GM19240 (cell line): ENCODE measurements at regions not wholly inside any gene's neighbourhood (a gene's known extent, or its start where the extent isn't known, plus 50 kb on each side); places are given as distances from the start of the nearest gene placed in this dataset.

ENCODE experiments used
- DNase-seq: peaks from one replicate; pipeline ENCODE4 v3.0.0; 2011; ENCODE audit warnings: low spot score; ENCODE audit not compliant: insufficient read length

GRCh38 chr3:176566757-176567156, 630.5 kb downstream of the TBL1XR1 start:
- DNase-seq = no peak

- DNase-seq = no peak
These were observed 635.0 kb downstream of the TBL1XR1 start for GRCh38 chr3:176562331-176562730.

- DNase-seq = no peak
These were observed 635.5 kb downstream of the TBL1XR1 start for GRCh38 chr3:176561826-176562225.

- DNase-seq = no peak
These were observed 642.3 kb downstream of the TBL1XR1 start for GRCh38 chr3:176554791-176555654.

- DNase-seq = no peak
These were observed 643.0 kb downstream of the TBL1XR1 start for GRCh38 chr3:176554264-176554663.

- no peak for DNase-seq
These were observed 670.3 kb downstream of the TBL1XR1 start for GRCh38 chr3:176526942-176527341.

GRCh38 chr3:176526225-176526624, 671.1 kb downstream of the TBL1XR1 start:
- DNase-seq = no peak

- no peak for DNase-seq
These were observed 674.2 kb downstream of the TBL1XR1 start for GRCh38 chr3:176523114-176523513.

GRCh38 chr3:176522436-176522835, 674.8 kb downstream of the TBL1XR1 start:
- DNase-seq = no peak

GRCh38 chr3:176521531-176522175, 675.6 kb downstream of the TBL1XR1 start:
- no peak for DNase-seq

- DNase-seq = no peak
These were observed 683.0 kb downstream of the TBL1XR1 start for GRCh38 chr3:176514297-176514696.

GRCh38 chr3:176513604-176514003, 683.7 kb downstream of the TBL1XR1 start:
- DNase-seq = no peak

GRCh38 chr3:176512037-176512436, 685.2 kb downstream of the TBL1XR1 start:
- DNase-seq = no peak

GRCh38 chr3:176510097-176510496, 687.2 kb downstream of the TBL1XR1 start:
- DNase-seq = no peak

GRCh38 chr3:176505878-176506621, 691.2 kb downstream of the TBL1XR1 start:
- no peak for DNase-seq

GRCh38 chr3:176491084-176491483, 706.2 kb downstream of the TBL1XR1 start:
- DNase-seq = no peak

GRCh38 chr3:176490357-176490756, 706.9 kb downstream of the TBL1XR1 start:
- no peak for DNase-seq

GRCh38 chr3:176479248-176479647, 718.0 kb downstream of the TBL1XR1 start:
- DNase-seq = no peak

GRCh38 chr3:176469694-176470205, 727.5 kb downstream of the TBL1XR1 start:
- no peak for DNase-seq

GRCh38 chr3:176463610-176464009, 733.7 kb downstream of the TBL1XR1 start:
- no peak for DNase-seq

GRCh38 chr3:176447369-176447768, 749.9 kb downstream of the TBL1XR1 start:
- DNase-seq = no peak

GRCh38 chr3:176442326-176442725, 755.0 kb downstream of the TBL1XR1 start:
- no peak for DNase-seq
